ENCODE measurements at regions not wholly inside any gene's neighbourhood (a gene's known extent, or its start where the extent isn't known, plus 50 kb on each side); places are given as distances from the start of the nearest gene placed in this dataset.

- Histone ChIP-seq H2AFZ (ENCODE audit: low read length) (no peak overlapping the region), H4K20me1 (ENCODE audit: insufficient read depth, low read length) (no peaks in the 10 kb centered on the region), H3K9me3 (ENCODE audit: low read length) (no peaks in the 10 kb centered on the region)
These were observed 260.3 kb downstream of the SLITRK6 start for GRCh38 chr13:85538957-85539356.

GRCh38 chr13:85537601-85538000 is 261.6 kb downstream of the SLITRK6 start:
- Histone ChIP-seq H4K20me1 (ENCODE audit: insufficient read depth, low read length) (no peaks in the 10 kb centered on the region), H3K79me2 (ENCODE audit: insufficient read depth, low read depth, low read length) (no peaks in the 10 kb centered on the region), H3K4me2 (ENCODE audit: low read length) (no peak overlapping the region), H3K27ac (ENCODE audit: low read depth, low read length, poor library complexity, severe bottlenecking) (no peak overlapping the region), H3K9me2 (ENCODE audit: insufficient read depth, low read length) (no peaks in the 10 kb centered on the region), H2AFZ (ENCODE audit: low read length) (no peak overlapping the region), H3K4me1 (ENCODE audit: insufficient read depth, low read length, poor library complexity, severe bottlenecking) (no peaks in the 10 kb centered on the region), H3K9me3 (ENCODE audit: low read length) (no peaks in the 10 kb centered on the region), H3K36me3 (ENCODE audit: insufficient read depth, low read length) (no peaks in the 10 kb centered on the region), H3K4me3 (ENCODE audit: low read depth, low read length, poor library complexity, severe bottlenecking) (no peak overlapping the region)
- no peak for DNase-seq (ENCODE audit: low spot score)
- TF ChIP-seq EZH2phosphoT487 (IDR thresholded peaks at IDR 0.05; ENCODE audit: borderline replicate concordance, low read depth, low read length): no peak
- no peak for TF ChIP-seq CTCF (conservative IDR thresholded peaks at IDR 0.05; ENCODE audit: low read length)
- intact Hi-C loops (cut with micrococcal nuclease; ENCODE audit: unreplicated experiment): no loop called here
- POLR2A ChIA-PET: no interaction called here
- BruUV-seq (replicated peaks): no TSS peak
- CTCF ChIA-PET (ENCODE audit: unreplicated experiment): no interaction called here

More at GRCh38 chr13:85538957-85539356, 260.3 kb downstream of the SLITRK6 start:
- CTCF ChIA-PET (ENCODE audit: unreplicated experiment): no interaction called here
- no peaks in the 10 kb centered on the region for H3K36me3 ChIP-seq (ENCODE audit: insufficient read depth, low read length)
- no peaks in the 10 kb centered on the region for H3K79me2 ChIP-seq (ENCODE audit: insufficient read depth, low read depth, low read length)
- no peak overlapping the region for H3K4me2 ChIP-seq (ENCODE audit: low read length)
- H3K4me1 ChIP-seq (ENCODE audit: insufficient read depth, low read length, poor library complexity, severe bottlenecking): no peaks in the 10 kb centered on the region
- no peak for TF ChIP-seq EZH2phosphoT487 (IDR thresholded peaks at IDR 0.05; ENCODE audit: borderline replicate concordance, low read depth, low read length)
- TF ChIP-seq CTCF (conservative IDR thresholded peaks at IDR 0.05; ENCODE audit: low read length): no peak
- intact Hi-C loops (cut with micrococcal nuclease; ENCODE audit: unreplicated experiment): no loop called here
- no TSS peak for BruUV-seq (replicated peaks)
- H3K4me3 ChIP-seq (ENCODE audit: low read depth, low read length, poor library complexity, severe bottlenecking): no peak overlapping the region
- POLR2A ChIA-PET: no interaction called here
- no peaks in the 10 kb centered on the region for H3K9me2 ChIP-seq (ENCODE audit: insufficient read depth, low read length)
- no peak for DNase-seq (ENCODE audit: low spot score)
- no peak overlapping the region for H3K27ac ChIP-seq (ENCODE audit: low read depth, low read length, poor library complexity, severe bottlenecking)

GRCh38 chr13:85536706-85537105 is 262.5 kb downstream of the SLITRK6 start:
- BruUV-seq (replicated peaks): no TSS peak
- H2AFZ ChIP-seq (ENCODE audit: low read length): no peak overlapping the region
- POLR2A ChIA-PET: no interaction called here

More at GRCh38 chr13:85536706-85537105, 262.5 kb downstream of the SLITRK6 start:
- no peaks in the 10 kb centered on the region for H4K20me1 ChIP-seq (ENCODE audit: insufficient read depth, low read length)
- no peak for DNase-seq (ENCODE audit: low spot score)
- H3K4me1 ChIP-seq (ENCODE audit: insufficient read depth, low read length, poor library complexity, severe bottlenecking): no peaks in the 10 kb centered on the region
- no peaks in the 10 kb centered on the region for H3K9me2 ChIP-seq (ENCODE audit: insufficient read depth, low read length)
- no peak overlapping the region for H3K4me2 ChIP-seq (ENCODE audit: low read length)
- H3K9me3 ChIP-seq (ENCODE audit: low read length): no peaks in the 10 kb centered on the region
- no peak for TF ChIP-seq EZH2phosphoT487 (IDR thresholded peaks at IDR 0.05; ENCODE audit: borderline replicate concordance, low read depth, low read length)
- CTCF ChIA-PET (ENCODE audit: unreplicated experiment): no interaction called here
- intact Hi-C loops (cut with micrococcal nuclease; ENCODE audit: unreplicated experiment): no loop called here
- no peak overlapping the region for H3K4me3 ChIP-seq (ENCODE audit: low read depth, low read length, poor library complexity, severe bottlenecking)
- no peaks in the 10 kb centered on the region for H3K36me3 ChIP-seq (ENCODE audit: insufficient read depth, low read length)
- H3K27ac ChIP-seq (ENCODE audit: low read depth, low read length, poor library complexity, severe bottlenecking): no peak overlapping the region
- H3K79me2 ChIP-seq (ENCODE audit: insufficient read depth, low read depth, low read length): no peaks in the 10 kb centered on the region
